ENCODE measurements at regions not wholly inside any gene's neighbourhood (a gene's known extent, or its start where the extent isn't known, plus 50 kb on each side); places are given as distances from the start of the nearest gene placed in this dataset.
"Not testable (repeated sequence)": the region's sequence is repeated elsewhere in the genome, so short reads cannot be mapped to it uniquely, and the experiment has no call there.

DNA sequence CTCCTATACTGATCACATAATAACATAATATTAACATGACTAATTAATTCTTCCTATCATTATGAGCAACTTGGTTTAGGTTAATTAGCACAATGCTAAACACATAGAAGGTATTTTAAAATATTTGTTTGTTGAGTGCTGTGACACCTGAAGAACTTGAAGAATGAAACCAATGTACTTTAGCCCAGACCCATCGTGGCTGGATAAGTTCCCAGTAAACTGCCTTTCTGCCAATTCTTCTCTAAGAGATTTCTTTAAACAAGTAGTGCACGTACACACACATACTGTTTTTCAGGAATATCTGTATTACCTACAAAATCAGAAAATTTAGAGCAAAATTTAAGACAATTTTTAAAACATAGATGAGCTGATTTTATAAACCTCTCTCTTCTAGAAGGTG lies 207.4 kb upstream of the SSTR1 start:
- no peak for DNase-seq

DNA sequence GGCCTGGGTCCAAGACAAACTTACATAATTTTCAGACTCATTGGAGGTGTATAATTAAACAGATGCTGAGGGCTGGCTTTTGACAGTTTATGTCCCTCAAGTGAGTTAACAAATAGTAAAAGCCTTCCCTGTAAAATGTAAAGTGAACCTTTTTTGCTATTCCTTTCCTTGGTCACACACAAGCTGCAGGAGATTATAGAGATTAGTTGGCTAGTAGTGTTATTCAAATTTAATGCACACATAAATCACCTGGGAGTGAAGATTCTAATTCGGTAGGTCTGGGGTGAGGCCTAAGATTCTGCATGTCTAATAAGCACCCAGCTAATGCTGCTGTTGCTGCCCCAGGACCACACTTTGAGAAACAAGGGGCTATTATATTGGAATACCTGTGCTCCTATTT lies 206.2 kb upstream of the SSTR1 start:
- DNase-seq: no peak

GRCh38 chr14:38003746-38004609 lies 203.7 kb upstream of the SSTR1 start:
- no peak for DNase-seq

- no peak for DNase-seq
These were observed 203.2 kb upstream of the SSTR1 start for GRCh38 chr14:38004610-38004879.

- peak; percentile 81 for DNase-seq
These were observed 196.5 kb upstream of the SSTR1 start for GRCh38 chr14:38011156-38011555.

DNA sequence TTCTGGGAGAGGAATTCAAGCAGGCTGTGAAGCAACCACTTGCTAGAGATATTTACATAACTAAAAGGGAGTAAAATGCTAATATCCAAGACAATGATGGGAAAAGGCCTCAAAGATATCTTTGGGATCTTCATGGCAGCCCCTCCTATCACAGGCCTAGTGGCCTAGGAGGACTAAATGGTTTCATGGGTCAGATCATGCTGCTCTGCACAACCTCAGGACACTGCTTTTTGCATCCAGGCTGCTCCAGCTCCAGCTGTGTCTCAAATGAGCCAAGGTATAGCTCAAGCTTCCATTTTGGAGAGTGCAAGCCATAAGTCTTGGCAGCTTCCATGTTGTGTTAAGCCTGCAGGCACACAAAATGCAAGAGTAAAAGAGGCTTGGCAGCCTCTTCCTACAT lies 195.6 kb upstream of the SSTR1 start:
- no peak for DNase-seq

DNA sequence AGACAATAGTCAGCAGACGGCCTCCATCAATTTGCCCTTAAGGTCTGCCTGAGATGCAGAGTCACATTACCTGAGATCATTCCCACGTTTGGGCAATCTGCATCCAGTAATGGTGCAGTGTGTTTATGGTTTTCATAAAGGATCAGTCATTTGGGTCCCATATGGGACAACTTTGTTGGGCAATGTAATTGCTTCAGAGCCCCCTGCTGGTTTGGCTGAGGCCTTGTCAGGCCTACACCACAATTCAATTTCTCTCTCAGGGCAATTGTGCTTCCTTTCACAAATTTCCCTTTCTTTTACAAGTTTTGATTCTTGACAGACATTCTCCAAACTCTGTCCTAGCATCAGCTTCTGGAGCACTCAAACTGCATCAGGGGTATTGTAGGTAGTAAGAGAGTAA lies 191.2 kb upstream of the SSTR1 start:
- no peak for DNase-seq

DNA sequence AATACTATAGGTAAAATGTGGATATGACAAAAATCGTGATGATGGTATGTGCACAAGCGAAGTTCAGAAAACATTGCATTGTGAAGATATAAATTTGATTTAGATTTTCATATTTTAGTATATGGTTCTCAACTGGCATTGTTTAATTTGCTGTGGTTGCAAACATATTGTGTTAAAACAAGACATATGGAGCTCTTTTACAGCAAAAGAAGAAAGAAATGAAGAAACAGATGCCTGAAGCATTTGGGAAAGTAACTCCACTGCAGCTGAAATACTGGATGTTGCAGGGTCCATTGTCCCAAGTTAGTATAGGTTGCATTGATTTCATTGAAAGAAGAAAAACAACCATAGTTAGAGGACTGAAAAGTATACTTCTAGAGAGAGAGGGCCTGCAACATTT lies 185.8 kb upstream of the SSTR1 start:
- DNase-seq: no peak

DNA sequence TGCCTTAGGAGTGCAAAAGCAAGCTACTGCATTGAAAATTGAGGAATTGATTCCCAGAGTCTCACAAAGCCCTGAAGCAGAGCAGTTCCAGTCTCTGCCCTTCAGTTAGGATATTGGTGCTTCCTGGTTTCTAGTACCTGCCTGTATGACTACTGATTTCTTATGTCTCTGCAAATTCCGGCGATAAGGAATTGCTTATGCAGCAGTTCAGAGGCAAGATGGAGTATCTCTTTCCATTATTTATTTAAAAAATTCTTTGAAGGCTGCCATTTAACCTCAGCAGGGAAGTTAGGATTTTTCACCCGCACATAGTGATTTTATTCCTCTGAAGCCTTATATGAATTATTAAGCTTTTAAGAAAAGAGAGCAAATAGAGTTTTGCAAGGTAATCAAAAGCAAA lies 184.9 kb upstream of the SSTR1 start:
- no peak for DNase-seq

DNA sequence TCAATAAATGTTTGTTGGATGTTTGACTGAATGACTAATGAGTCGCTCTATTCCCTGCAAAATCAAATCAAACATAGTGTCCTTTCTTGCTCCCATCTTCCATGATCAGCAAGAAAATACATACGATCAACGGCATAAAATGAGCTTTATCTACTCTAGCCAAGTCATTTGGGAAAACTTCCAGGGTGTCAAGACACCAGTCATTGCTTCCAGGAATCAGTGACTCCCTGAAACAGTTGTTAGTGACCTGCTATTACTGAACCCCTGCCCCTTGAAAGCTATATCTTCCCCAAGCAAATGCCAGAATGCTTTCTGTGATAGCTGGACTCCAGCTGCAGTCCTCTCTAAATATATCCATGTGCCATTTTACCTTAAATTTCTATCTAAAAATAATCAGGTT lies 169.5 kb upstream of the SSTR1 start:
- DNase-seq: no peak

GRCh38 chr14:38038986-38039385 lies 168.7 kb upstream of the SSTR1 start:
- DNase-seq: no peak

- peak; percentile 16 for DNase-seq
These were observed 168.2 kb upstream of the SSTR1 start for GRCh38 chr14:38039496-38039895.

DNA sequence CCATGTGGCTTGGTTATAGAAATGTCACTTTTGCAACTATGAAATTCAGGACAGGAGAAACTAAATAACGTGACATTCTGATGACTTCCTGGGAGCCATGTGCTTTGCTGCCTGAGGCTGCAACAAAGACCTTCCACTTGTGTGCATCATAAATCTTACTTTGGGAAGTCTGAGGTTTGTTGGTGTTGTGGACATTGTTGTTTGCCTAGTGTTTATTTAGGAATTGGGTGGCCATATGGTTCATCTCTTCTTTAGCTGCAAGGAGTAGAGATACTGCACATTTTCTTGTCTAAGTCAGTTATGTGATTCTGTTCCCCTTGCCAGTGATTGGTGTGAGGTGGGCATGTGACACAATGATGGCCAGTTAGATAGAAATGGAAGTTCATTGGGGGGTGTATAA lies 167.3 kb upstream of the SSTR1 start:
- DNase-seq: no peak

GRCh38 chr14:38042322-38042721 lies 165.4 kb upstream of the SSTR1 start:
- peak; percentile 76 for DNase-seq

DNA sequence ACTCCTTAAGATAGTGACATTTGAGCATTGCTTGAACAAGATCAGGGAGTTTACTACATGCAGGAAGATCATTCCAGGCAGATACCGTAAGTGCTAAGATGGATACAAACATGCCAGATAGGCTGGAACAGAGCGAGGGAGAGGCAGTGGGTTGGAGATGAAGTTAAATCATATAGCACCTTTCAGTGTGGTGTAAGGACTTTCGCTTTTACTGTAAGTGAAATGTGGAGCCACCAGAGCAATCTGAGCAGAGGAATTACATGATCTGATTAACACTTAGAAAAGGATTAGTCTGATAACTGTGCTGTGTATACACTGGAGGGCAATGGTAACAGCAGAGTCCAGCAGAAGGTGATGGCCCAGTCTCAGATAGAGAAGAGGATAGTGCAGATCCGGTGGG lies 163.0 kb upstream of the SSTR1 start:
- no peak for DNase-seq

GRCh38 chr14:38045461-38045860 lies 162.2 kb upstream of the SSTR1 start:
- no peak for DNase-seq

GRCh38 chr14:38046160-38046559 lies 161.5 kb upstream of the SSTR1 start:
- DNase-seq: no peak

GRCh38 chr14:38047195-38047902 lies 160.4 kb upstream of the SSTR1 start:
- no peak for DNase-seq

- DNase-seq: no peak
These were observed 154.0 kb upstream of the SSTR1 start for GRCh38 chr14:38053666-38054065.

GRCh38 chr14:38056270-38056669 lies 151.4 kb upstream of the SSTR1 start:
- no peak for DNase-seq

GRCh38 chr14:38062223-38062622 lies 145.5 kb upstream of the SSTR1 start:
- DNase-seq: not testable (repeated sequence)

- no peak for DNase-seq
These were observed 143.9 kb upstream of the SSTR1 start for GRCh38 chr14:38063711-38064320.

GRCh38 chr14:38065106-38065762 lies 142.5 kb upstream of the SSTR1 start:
- DNase-seq: no peak

All from fibroblast of skin of abdomen (primary cell).